ENCODE measurements at regions not wholly inside any gene's neighbourhood (a gene's known extent, or its start where the extent isn't known, plus 50 kb on each side); places are given as distances from the start of the nearest gene placed in this dataset.

- Histone ChIP-seq H3K9me2 (replicated peaks; ENCODE audit: low read depth, low read length) (no peaks in the 10 kb centered on the region), H3K4me2 (ENCODE audit: low read depth, low read length, poor library complexity, severe bottlenecking) (no peak overlapping the region), H3K9ac (ENCODE audit: low read depth, low read length, poor library complexity, severe bottlenecking) (no peak overlapping the region), H3K27me3 (ENCODE audit: insufficient read depth, low read length, poor library complexity, severe bottlenecking) (no peaks in the 10 kb centered on the region), H3F3A (ENCODE audit: low read depth) (no peaks in the 10 kb centered on the region), H4K20me1 (ENCODE audit: insufficient read depth, low read length, poor library complexity, severe bottlenecking) (no peaks in the 10 kb centered on the region), H3K79me2 (ENCODE audit: insufficient read depth, low read length) (no peaks in the 10 kb centered on the region), H3K4me1 (ENCODE audit: insufficient read depth, low read length, poor library complexity, severe bottlenecking) (no peaks in the 10 kb centered on the region), H3K36me3 (ENCODE audit: insufficient read depth, low read length) (no peaks in the 10 kb centered on the region), H3K9me3 (ENCODE audit: insufficient read depth, low read depth, low read length) (no peaks in the 10 kb centered on the region), H3K4me3 (ENCODE audit: low read length, poor library complexity, severe bottlenecking) (no peak overlapping the region), H2AFZ (ENCODE audit: low read length) (no peak overlapping the region)
- TF ChIP-seq EZH2phosphoT487 (IDR thresholded peaks at IDR 0.05; ENCODE audit: borderline replicate concordance): no peak
- TF ChIP-seq CTCF (conservative IDR thresholded peaks at IDR 0.05; ENCODE audit: low read length): no peak
These were observed 63.5 kb upstream of the SLITRK3 start for GRCh38 chr3:165259541-165260193.

- no peaks in the 10 kb centered on the region for H3K9me3 ChIP-seq (ENCODE audit: insufficient read depth, low read depth, low read length)
- no peaks in the 10 kb centered on the region for H3K9me2 ChIP-seq (replicated peaks; ENCODE audit: low read depth, low read length)
- H3K4me1 ChIP-seq (ENCODE audit: insufficient read depth, low read length, poor library complexity, severe bottlenecking): no peaks in the 10 kb centered on the region
- no peaks in the 10 kb centered on the region for H3K79me2 ChIP-seq (ENCODE audit: insufficient read depth, low read length)
- H4K20me1 ChIP-seq (ENCODE audit: insufficient read depth, low read length, poor library complexity, severe bottlenecking): no peaks in the 10 kb centered on the region
- no peak overlapping the region for H3K4me3 ChIP-seq (ENCODE audit: low read length, poor library complexity, severe bottlenecking)
- H3K9ac ChIP-seq (ENCODE audit: low read depth, low read length, poor library complexity, severe bottlenecking): no peak overlapping the region
- H2AFZ ChIP-seq (ENCODE audit: low read length): no peak overlapping the region
- no peaks in the 10 kb centered on the region for H3K36me3 ChIP-seq (ENCODE audit: insufficient read depth, low read length)
- TF ChIP-seq EZH2phosphoT487 (IDR thresholded peaks at IDR 0.05; ENCODE audit: borderline replicate concordance): no peak
- TF ChIP-seq CTCF (conservative IDR thresholded peaks at IDR 0.05; ENCODE audit: low read length): peak; percentile 26
- no peak overlapping the region for H3K4me2 ChIP-seq (ENCODE audit: low read depth, low read length, poor library complexity, severe bottlenecking)
- no peaks in the 10 kb centered on the region for H3K27me3 ChIP-seq (ENCODE audit: insufficient read depth, low read length, poor library complexity, severe bottlenecking)
- no peaks in the 10 kb centered on the region for H3F3A ChIP-seq (ENCODE audit: low read depth)
These were observed 60.4 kb upstream of the SLITRK3 start for GRCh38 chr3:165256554-165257065.

- no peaks in the 10 kb centered on the region for H3K27me3 ChIP-seq (ENCODE audit: insufficient read depth, low read length, poor library complexity, severe bottlenecking)
- H3K4me2 ChIP-seq (ENCODE audit: low read depth, low read length, poor library complexity, severe bottlenecking): no peak overlapping the region
- peak; percentile 49 for TF ChIP-seq CTCF (conservative IDR thresholded peaks at IDR 0.05; ENCODE audit: low read length)
- TF ChIP-seq EZH2phosphoT487 (IDR thresholded peaks at IDR 0.05; ENCODE audit: borderline replicate concordance): no peak
These were observed 58.6 kb upstream of the SLITRK3 start for GRCh38 chr3:165254812-165255211.

More at GRCh38 chr3:165254812-165255211, 58.6 kb upstream of the SLITRK3 start:
- no peaks in the 10 kb centered on the region for H3K36me3 ChIP-seq (ENCODE audit: insufficient read depth, low read length)
- H4K20me1 ChIP-seq (ENCODE audit: insufficient read depth, low read length, poor library complexity, severe bottlenecking): no peaks in the 10 kb centered on the region
- no peaks in the 10 kb centered on the region for H3F3A ChIP-seq (ENCODE audit: low read depth)
- H2AFZ ChIP-seq (ENCODE audit: low read length): no peak overlapping the region
- no peaks in the 10 kb centered on the region for H3K9me2 ChIP-seq (replicated peaks; ENCODE audit: low read depth, low read length)
- H3K4me1 ChIP-seq (ENCODE audit: insufficient read depth, low read length, poor library complexity, severe bottlenecking): no peaks in the 10 kb centered on the region
- no peaks in the 10 kb centered on the region for H3K79me2 ChIP-seq (ENCODE audit: insufficient read depth, low read length)
- no peak overlapping the region for H3K9ac ChIP-seq (ENCODE audit: low read depth, low read length, poor library complexity, severe bottlenecking)
- no peak overlapping the region for H3K4me3 ChIP-seq (ENCODE audit: low read length, poor library complexity, severe bottlenecking)
- no peaks in the 10 kb centered on the region for H3K9me3 ChIP-seq (ENCODE audit: insufficient read depth, low read depth, low read length)
